ENCODE measurements at regions not wholly inside any gene's neighbourhood (a gene's known extent, or its start where the extent isn't known, plus 50 kb on each side); places are given as distances from the start of the nearest gene placed in this dataset.
"Not testable (repeated sequence)": the region's sequence is repeated elsewhere in the genome, so short reads cannot be mapped to it uniquely, and the experiment has no call there.

- intact Hi-C loops (cut with DNase I; ENCODE audit: low total_unique reads) = loop anchor here (10.0 kb wide), 1 partner anchor 68 kb away; the partner anchor contains the start of gene TCL1B
- TF ChIP-seq POLR2A (IDR thresholded peaks at IDR 0.05) = no peak
- no peak for TF ChIP-seq EP300 (IDR thresholded peaks at IDR 0.05)
- no peak for TF ChIP-seq POLR2AphosphoS5 (IDR thresholded peaks at IDR 0.05)
- TF ChIP-seq CTCF (IDR thresholded peaks at IDR 0.05) = no peak
Observed at GRCh38 chr14:95616745-95617144, 69.5 kb upstream of the TCL1B start.

GRCh38 chr14:95619785-95620417 is 66.3 kb upstream of the TCL1B start:
- Histone ChIP-seq H3K4me3 (no peak overlapping the region), H3K36me3 (no peaks in the 10 kb centered on the region), H3K9me3 (peaks cover 0 to 9% (median 4%) of the 10 kb centered on the region in 4 donors), H3K27me3 (peaks cover 0 to 7% (median 0%) of the 10 kb centered on the region in 3 donors), H3K4me1 (no peaks in the 10 kb centered on the region), H3K27ac (no peak overlapping the region)
- DNase-seq = no peak
- WGBS, 5 donors = 63 to 67% (median 65%) methylated on average over 12 of the region's 12 CpGs
- TF ChIP-seq POLR2AphosphoS5 (IDR thresholded peaks at IDR 0.05) (no peak), CTCF (IDR thresholded peaks at IDR 0.05) (no peak), POLR2A (IDR thresholded peaks at IDR 0.05) (no peak), EP300 (IDR thresholded peaks at IDR 0.05) (no peak)
- intact Hi-C loops (cut with DNase I; ENCODE audit: low total_unique reads) = loop anchor here (10.0 kb wide), 1 partner anchor 65 kb away; the partner anchor contains the start of gene TCL1B

More at GRCh38 chr14:95616745-95617144, 69.5 kb upstream of the TCL1B start:
- no peaks in the 10 kb centered on the region for H3K36me3 ChIP-seq
- no peak for DNase-seq
- H3K4me1 ChIP-seq = no peaks in the 10 kb centered on the region
- WGBS, 5 donors = 44 to 79% (median 70%) methylated on average over 4 of the region's 4 CpGs
- no peaks in the 10 kb centered on the region for H3K9me3 ChIP-seq
- peaks cover 0 to 18% (median 0%) of the 10 kb centered on the region in 3 donors for H3K27me3 ChIP-seq
- no peak overlapping the region for H3K27ac ChIP-seq
- H3K4me3 ChIP-seq = no peak overlapping the region

GRCh38 chr14:95620659-95621059 is 65.6 kb upstream of the TCL1B start:
- DNase-seq = no peak
- Histone ChIP-seq H3K36me3 (no peaks in the 10 kb centered on the region), H3K9me3 (peaks cover 0 to 9% (median 4%) of the 10 kb centered on the region in 4 donors), H3K4me3 (no peak overlapping the region), H3K4me1 (no peaks in the 10 kb centered on the region), H3K27ac (no peak overlapping the region), H3K27me3 (peaks cover 0 to 7% (median 0%) of the 10 kb centered on the region in 3 donors)
- intact Hi-C loops (cut with DNase I; ENCODE audit: low total_unique reads) = no loop called here
- WGBS, 5 donors = 67 to 75% (median 69%) methylated on average over 15 to 16 of the region's 16 CpGs
- TF ChIP-seq POLR2A (IDR thresholded peaks at IDR 0.05) (no peak), POLR2AphosphoS5 (IDR thresholded peaks at IDR 0.05) (no peak), EP300 (IDR thresholded peaks at IDR 0.05) (no peak), CTCF (IDR thresholded peaks at IDR 0.05) (no peak)

- no peaks in the 10 kb centered on the region for H3K4me1 ChIP-seq
- intact Hi-C loops (cut with DNase I; ENCODE audit: low total_unique reads) = no loop called here
- no peak for DNase-seq
- WGBS, 5 donors = 51 to 64% (median 60%) methylated on average over 5 of the region's 5 CpGs
- no peaks in the 10 kb centered on the region for H3K36me3 ChIP-seq
- no peak overlapping the region for H3K27ac ChIP-seq
- H3K9me3 ChIP-seq = peaks cover 0 to 9% (median 4%) of the 10 kb centered on the region in 4 donors
- no peak overlapping the region for H3K4me3 ChIP-seq
- TF ChIP-seq CTCF (IDR thresholded peaks at IDR 0.05) (no peak), POLR2AphosphoS5 (IDR thresholded peaks at IDR 0.05) (no peak), POLR2A (IDR thresholded peaks at IDR 0.05) (no peak), EP300 (IDR thresholded peaks at IDR 0.05) (no peak)
- peaks cover 0 to 12% (median 0%) of the 10 kb centered on the region in 3 donors for H3K27me3 ChIP-seq
Observed at GRCh38 chr14:95623195-95623594, 63.0 kb upstream of the TCL1B start.

- DNase-seq; H3K4me1 ChIP-seq; intact Hi-C loops (cut with DNase I; ENCODE audit: low total_unique reads); H3K36me3 ChIP-seq; H3K4me3 ChIP-seq; H3K27ac ChIP-seq: not testable (repeated sequence)
- H3K9me3 ChIP-seq = peaks cover 0 to 21% (median 6%) of the 10 kb centered on the region in 4 donors
- peaks cover 0 to 16% (median 0%) of the 10 kb centered on the region in 3 donors for H3K27me3 ChIP-seq
- WGBS, 5 donors = 56 to 87% (median 75%) methylated on average over 2 of the region's 2 CpGs
Observed at GRCh38 chr14:95625710-95626109, 60.5 kb upstream of the TCL1B start.
